IMR-90 (cell line): ENCODE measurements at regions not wholly inside any gene's neighbourhood (a gene's known extent, or its start where the extent isn't known, plus 50 kb on each side); places are given as distances from the start of the nearest gene placed in this dataset.

Experiments
- CEBPB ChIP-seq: IDR thresholded peaks from 2 replicates; pipeline ENCODE4 v1.6.1; 2012; ENCODE audit warnings: low read depth, low read length, improper control_type of control experiment
- CTCF ChIP-seq: conservative IDR thresholded peaks from 2 replicates; pipeline ENCODE4 v1.5.1; 2012; ENCODE audit warnings: mild to moderate bottlenecking, low read depth, low read length, improper control_type of control experiment
- ELK1 ChIP-seq: fragments of 150-350 bp; IDR thresholded peaks from 2 replicates; pipeline ENCODE4 v1.6.1; 2016; ENCODE audit warnings: low read depth, mild to moderate bottlenecking, low read length, moderate library complexity, borderline replicate concordance
- FOS ChIP-seq: fragments of 150-350 bp; IDR thresholded peaks from 2 replicates; pipeline ENCODE4 v1.6.1; 2016; ENCODE audit warnings: low read depth, low read length
- MXI1 ChIP-seq: IDR thresholded peaks from 2 replicates; pipeline ENCODE4 v1.6.1; 2012; ENCODE audit warnings: low read depth, mild to moderate bottlenecking, low read length, moderate library complexity, borderline replicate concordance
- NFE2L2 ChIP-seq: fragments of 150-350 bp; IDR thresholded peaks from 2 replicates; pipeline ENCODE4 v1.6.1; 2016; ENCODE audit warnings: low read depth, mild to moderate bottlenecking, low read length
- POLR2A ChIP-seq: IDR thresholded peaks from 2 replicates; pipeline ENCODE4 v1.6.1; 2012; ENCODE audit warnings: mild to moderate bottlenecking, low read depth, low read length
- RAD21 ChIP-seq: IDR thresholded peaks from 2 replicates; pipeline ENCODE4 v1.6.1; 2012; ENCODE audit warnings: low read length, improper control_type of control experiment
- RFX5 ChIP-seq: IDR thresholded peaks from 2 replicates; pipeline ENCODE4 v1.8.0; 2012; ENCODE audit warnings: low read depth, mild to moderate bottlenecking, low read length, moderate library complexity
- SMC3 ChIP-seq: fragments of 150-350 bp; IDR thresholded peaks from 2 replicates; pipeline ENCODE4 v1.6.1; 2016; ENCODE audit warnings: low read depth, mild to moderate bottlenecking, antibody characterized with exemption, low read length, moderate library complexity
- TF ChIP-seq, protein P1 (sequence below): fragments of 150-350 bp; IDR thresholded peaks from 2 replicates; pipeline ENCODE4 v1.6.1; 2017; ENCODE audit warnings: mild to moderate bottlenecking, antibody characterized with exemption, low read length, low read depth

DNA sequence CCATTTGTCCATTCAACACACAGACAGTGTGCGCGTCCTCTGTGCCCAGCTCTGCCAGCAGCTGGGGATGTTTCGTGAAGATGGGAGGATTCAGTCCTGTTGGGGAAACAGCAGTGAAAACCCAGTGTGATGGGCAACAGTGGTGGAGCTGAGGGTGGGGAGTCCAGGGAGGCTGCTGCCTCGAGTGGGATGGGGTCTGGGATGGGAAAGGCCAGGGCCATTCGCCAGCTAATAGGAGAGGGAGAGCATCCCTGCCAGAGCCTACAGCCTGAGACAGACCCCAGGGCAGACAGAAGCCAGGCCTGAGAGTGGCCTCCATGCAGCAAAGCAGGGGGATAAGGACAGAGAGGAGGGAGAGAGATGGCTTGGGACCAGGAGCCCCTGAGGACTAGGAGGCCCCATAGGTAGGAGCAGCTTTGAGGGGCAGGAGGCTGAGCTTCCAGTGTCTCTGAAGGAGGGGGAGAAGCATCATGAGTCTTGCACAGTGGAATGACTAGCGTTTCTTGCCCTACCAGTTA is 252.6 kb downstream of the NPHP4 start:
- no peak for TF ChIP-seq CTCF
- TF ChIP-seq, protein P1, sequence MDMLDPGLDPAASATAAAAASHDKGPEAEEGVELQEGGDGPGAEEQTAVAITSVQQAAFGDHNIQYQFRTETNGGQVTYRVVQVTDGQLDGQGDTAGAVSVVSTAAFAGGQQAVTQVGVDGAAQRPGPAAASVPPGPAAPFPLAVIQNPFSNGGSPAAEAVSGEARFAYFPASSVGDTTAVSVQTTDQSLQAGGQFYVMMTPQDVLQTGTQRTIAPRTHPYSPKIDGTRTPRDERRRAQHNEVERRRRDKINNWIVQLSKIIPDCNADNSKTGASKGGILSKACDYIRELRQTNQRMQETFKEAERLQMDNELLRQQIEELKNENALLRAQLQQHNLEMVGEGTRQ: no peak
- TF ChIP-seq MXI1: no peak
- TF ChIP-seq FOS: no peak
- no peak for TF ChIP-seq SMC3
- no peak for TF ChIP-seq POLR2A
- no peak for TF ChIP-seq NFE2L2
- TF ChIP-seq ELK1: no peak
- no peak for TF ChIP-seq RFX5
- no peak for TF ChIP-seq CEBPB
- TF ChIP-seq RAD21: no peak
